H9 (cell line): ENCODE measurements at regions not wholly inside any gene's neighbourhood (a gene's known extent, or its start where the extent isn't known, plus 50 kb on each side); places are given as distances from the start of the nearest gene placed in this dataset.

Source experiments
- DNase-seq: peaks from one replicate; pipeline ENCODE4 v3.0.0-alpha.2; 2017
- H2AFZ ChIP-seq: one replicate; pipeline ENCODE4 v1.6.1; 2013; ENCODE audit warnings: mild to moderate bottlenecking, low read length, control low read depth, moderate library complexity
- H2AK5ac ChIP-seq: 2 replicates; pipeline ENCODE4 v1.6.1; 2013; ENCODE audit warnings: low read length, control low read depth, mixed read lengths; ENCODE audit not compliant: insufficient read length
- H2BK120ac ChIP-seq: one replicate; pipeline ENCODE4 v1.6.1; 2013; ENCODE audit warnings: low read depth, mild to moderate bottlenecking, low read length, control low read depth, inconsistent platforms; ENCODE audit not compliant: poor library complexity, severe bottlenecking
- H2BK12ac ChIP-seq: 2 replicates; pipeline ENCODE4 v1.6.1; 2013; ENCODE audit warnings: low read length, control low read depth, mixed read lengths, low read depth; ENCODE audit not compliant: insufficient read length
- H2BK15ac ChIP-seq: 2 replicates; pipeline ENCODE4 v1.6.1; 2013; ENCODE audit warnings: low read depth, low read length, control low read depth
- H2BK20ac ChIP-seq: one replicate; pipeline ENCODE4 v1.6.1; 2013; ENCODE audit warnings: low read depth, mild to moderate bottlenecking, low read length, control low read depth, inconsistent platforms; ENCODE audit not compliant: poor library complexity, severe bottlenecking
- H2BK5ac ChIP-seq: 2 replicates; pipeline ENCODE4 v1.6.1; 2013; ENCODE audit warnings: low read length, control low read depth, mixed read lengths; ENCODE audit not compliant: insufficient read length
- H3K14ac ChIP-seq: 2 replicates; pipeline ENCODE4 v1.6.1; 2013; ENCODE audit warnings: low read length, control low read depth; ENCODE audit not compliant: insufficient read depth
- H3K18ac ChIP-seq: 2 replicates; pipeline ENCODE4 v1.6.1; 2013; ENCODE audit warnings: low read depth, mild to moderate bottlenecking, mixed read lengths, low read length, control low read depth; ENCODE audit not compliant: insufficient read length
- H3K23ac ChIP-seq: 2 replicates; pipeline ENCODE4 v1.6.1; 2013; ENCODE audit warnings: low read length, control low read depth, mixed read lengths, low read depth; ENCODE audit not compliant: insufficient read length
- H3K23me2 ChIP-seq: 2 replicates; pipeline ENCODE4 v1.6.1; 2013; ENCODE audit warnings: low read depth, mild to moderate bottlenecking, mixed read lengths, low read length, control low read depth; ENCODE audit not compliant: insufficient read length, poor library complexity, severe bottlenecking
- H3K27ac ChIP-seq: 2 replicates; pipeline ENCODE4 v1.5.1; 2013; ENCODE audit warnings: low read length, control low read depth, mixed read lengths, low read depth; ENCODE audit not compliant: insufficient read length
- H3K27me3 ChIP-seq: 2 replicates; pipeline ENCODE4 v1.6.1; 2013; ENCODE audit warnings: low read length, control low read depth, inconsistent platforms; ENCODE audit not compliant: insufficient read depth
- H3K4ac ChIP-seq: 2 replicates; pipeline ENCODE4 v1.6.1; 2013; ENCODE audit warnings: low read depth, mild to moderate bottlenecking, control low read depth, inconsistent platforms, low read length, moderate library complexity
- H3K4me1 ChIP-seq: 2 replicates; pipeline ENCODE4 v1.6.1; 2013; ENCODE audit warnings: low read length, control low read depth, inconsistent platforms; ENCODE audit not compliant: insufficient read depth
- H3K4me2 ChIP-seq: 2 replicates; pipeline ENCODE4 v1.6.1; 2013; ENCODE audit warnings: low read length, control low read depth, mixed read lengths; ENCODE audit not compliant: insufficient read length, insufficient read depth
- H3K56ac ChIP-seq: 2 replicates; pipeline ENCODE4 v1.6.1; 2013; ENCODE audit warnings: low read depth, mild to moderate bottlenecking, mixed read lengths, low read length, control low read depth; ENCODE audit not compliant: insufficient read length
- H3K79me1 ChIP-seq: 2 replicates; pipeline ENCODE4 v1.6.1; 2013; ENCODE audit warnings: low read depth, mild to moderate bottlenecking, moderate library complexity, low read length, control low read depth, inconsistent platforms; ENCODE audit not compliant: insufficient read depth, poor library complexity, severe bottlenecking
- H3K79me2 ChIP-seq: 2 replicates; pipeline ENCODE4 v1.6.1; 2013; ENCODE audit warnings: low read length, control low read depth, inconsistent platforms; ENCODE audit not compliant: insufficient read depth
- H3K9ac ChIP-seq: 2 replicates; pipeline ENCODE4 v1.6.1; 2013; ENCODE audit warnings: low read length, control low read depth, mixed read lengths; ENCODE audit not compliant: insufficient read length; ENCODE audit errors: extremely low read depth
- H3K9me3 ChIP-seq: one replicate; pipeline ENCODE4 v1.6.1; 2013; ENCODE audit warnings: low read depth, low read length, inconsistent platforms; ENCODE audit not compliant: control insufficient read depth
- H3T11ph ChIP-seq: one replicate; pipeline ENCODE4 v1.6.1; 2013; ENCODE audit warnings: mild to moderate bottlenecking, low read length, control low read depth, inconsistent platforms
- H4K20me1 ChIP-seq: one replicate; pipeline ENCODE4 v1.6.1; 2013; ENCODE audit not compliant: control insufficient read depth, insufficient read length, insufficient read depth
- H4K5ac ChIP-seq: 2 replicates; pipeline ENCODE4 v1.6.1; 2013; ENCODE audit warnings: low read depth, mild to moderate bottlenecking, mixed read lengths, low read length, control low read depth; ENCODE audit not compliant: insufficient read length
- H4K8ac ChIP-seq: replicated peaks from 2 replicates; pipeline ENCODE4 v1.6.1; 2013; ENCODE audit warnings: low read length, control low read depth, mixed read lengths, low read depth; ENCODE audit not compliant: insufficient read length
- H4K91ac ChIP-seq: 2 replicates; pipeline ENCODE4 v1.6.1; 2013; ENCODE audit warnings: low read depth, mild to moderate bottlenecking, moderate library complexity, mixed read lengths, low read length, control low read depth; ENCODE audit not compliant: insufficient read length
- H3K27ac Mint-ChIP-seq, 3 experiments: 2 replicates in 2 of 3; 3 replicates in 1 of 3; pipeline ENCODE4 v1.8.0; 2020 to 2021; ENCODE audit warnings: mixed read lengths in 3 of 3, mild to moderate bottlenecking in 1 of 3, moderate library complexity in 1 of 3
- H3K27me3 Mint-ChIP-seq: 2 replicates; pipeline ENCODE4 v1.8.0; 2021; ENCODE audit warnings: low read depth, mild to moderate bottlenecking, moderate library complexity, mixed read lengths
- H3K36me3 Mint-ChIP-seq, 3 experiments: 2 replicates in 2 of 3; 3 replicates in 1 of 3; pipeline ENCODE4 v1.8.0; 2020 to 2021; ENCODE audit warnings: low read depth in 3 of 3, mixed read lengths in 3 of 3; ENCODE audit not compliant: insufficient read depth in 1 of 3
- H3K4me1 Mint-ChIP-seq, 2 experiments: 2 replicates each; pipeline ENCODE4 v1.8.0; 2020; ENCODE audit warnings: mixed read lengths in 2 of 2
- H3K4me3 Mint-ChIP-seq, 2 experiments: 2 replicates in 1 of 2; 3 replicates in 1 of 2; pipeline ENCODE4 v1.8.0; 2020 to 2021; ENCODE audit warnings: mild to moderate bottlenecking in 2 of 2, mixed read lengths in 2 of 2, moderate library complexity in 1 of 2
- H3K9me3 Mint-ChIP-seq, 2 experiments: 2 replicates in 1 of 2; 3 replicates in 1 of 2; pipeline ENCODE4 v1.8.0; 2020; ENCODE audit warnings: mild to moderate bottlenecking in 2 of 2, mixed read lengths in 2 of 2, moderate library complexity in 1 of 2
- WGBS: extraction: QIAGEN DNeasy Blood & Tissue Kit; methylation state at CpG from one replicate; pipeline ENCODE4 v1.1.7; 2013; ENCODE audit warnings: missing lambda C conversion rate, low lambda C conversion rate, mixed read lengths; ENCODE audit not compliant: insufficient read length; ENCODE audit errors: extremely low coverage; 5-methylcytosine and 5-hydroxymethylcytosine counted together
- TF ChIP-seq, protein P1 (sequence below): fragments of 200-600 bp; sonication (generic); conservative IDR thresholded peaks from 3 replicates; pipeline ENCODE4 v1.8.0; 2021; ENCODE audit warnings: antibody characterized with exemption, mild to moderate bottlenecking

DNA sequence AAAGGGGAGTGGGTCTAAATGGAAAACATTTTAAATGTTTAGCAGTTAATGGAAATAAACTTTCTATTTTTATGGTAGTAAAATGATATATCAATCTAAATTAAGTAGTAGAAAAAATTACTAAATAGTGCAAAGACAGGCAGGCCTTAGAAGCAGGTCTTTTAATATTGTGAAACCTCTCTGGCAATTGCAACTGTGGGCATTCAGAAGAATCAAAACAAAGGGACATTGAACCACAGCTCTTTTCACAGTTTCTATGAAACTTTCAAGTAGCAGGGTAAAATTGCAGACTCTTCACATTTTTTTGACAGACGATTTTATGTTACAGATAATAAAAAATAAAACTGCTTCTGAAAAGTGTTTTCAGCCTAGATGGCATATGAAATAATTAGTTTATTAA is 533.7 kb downstream of the BCKDHB start:
- Histone ChIP-seq H3K23ac (no peak overlapping the region), H3T11ph (no peak overlapping the region), H3K14ac (no peak overlapping the region), H2BK120ac (no peak overlapping the region), H3K4ac (no peak overlapping the region), H2BK12ac (no peak overlapping the region), H4K20me1 (no peaks in the 10 kb centered on the region), H4K5ac (no peak overlapping the region), H3K27ac (no peak overlapping the region), H3K9me3 (no peaks in the 10 kb centered on the region), H3K23me2 (no peaks in the 10 kb centered on the region), H2BK15ac (no peak overlapping the region), H3K18ac (no peak overlapping the region), H4K91ac (no peak overlapping the region), H2BK5ac (no peak overlapping the region), H2BK20ac (no peak overlapping the region), H3K79me1 (no peaks in the 10 kb centered on the region), H3K9ac (no peak overlapping the region), H3K56ac (no peak overlapping the region), H3K4me2 (no peak overlapping the region), H3K79me2 (no peaks in the 10 kb centered on the region), H2AK5ac (no peak overlapping the region), H3K4me1 (peaks cover 2% of the 10 kb centered on the region; the same call in 1 of the 2 replicates), H3K27me3 (no peaks in the 10 kb centered on the region), H2AFZ (no peak overlapping the region), H4K8ac (no peak overlapping the region)
- Mint-ChIP-seq H3K4me3 (no peak overlapping the region), H3K27ac (no peak overlapping the region), H3K9me3 (peaks cover 5 to 6% of the 10 kb centered on the region in 2 experiments), H3K27me3 (no peaks in the 10 kb centered on the region; the same call in 1 of the 2 replicates), H3K36me3 (peaks cover 4 to 9% (median 4%) of the 10 kb centered on the region in 3 experiments; a peak in 4 of 7 replicates), H3K4me1 (peaks cover 8 to 16% of the 10 kb centered on the region in 2 experiments)
- WGBS: no CpG with 5 or more reads among the region's 1 CpG
- TF ChIP-seq, protein P1, sequence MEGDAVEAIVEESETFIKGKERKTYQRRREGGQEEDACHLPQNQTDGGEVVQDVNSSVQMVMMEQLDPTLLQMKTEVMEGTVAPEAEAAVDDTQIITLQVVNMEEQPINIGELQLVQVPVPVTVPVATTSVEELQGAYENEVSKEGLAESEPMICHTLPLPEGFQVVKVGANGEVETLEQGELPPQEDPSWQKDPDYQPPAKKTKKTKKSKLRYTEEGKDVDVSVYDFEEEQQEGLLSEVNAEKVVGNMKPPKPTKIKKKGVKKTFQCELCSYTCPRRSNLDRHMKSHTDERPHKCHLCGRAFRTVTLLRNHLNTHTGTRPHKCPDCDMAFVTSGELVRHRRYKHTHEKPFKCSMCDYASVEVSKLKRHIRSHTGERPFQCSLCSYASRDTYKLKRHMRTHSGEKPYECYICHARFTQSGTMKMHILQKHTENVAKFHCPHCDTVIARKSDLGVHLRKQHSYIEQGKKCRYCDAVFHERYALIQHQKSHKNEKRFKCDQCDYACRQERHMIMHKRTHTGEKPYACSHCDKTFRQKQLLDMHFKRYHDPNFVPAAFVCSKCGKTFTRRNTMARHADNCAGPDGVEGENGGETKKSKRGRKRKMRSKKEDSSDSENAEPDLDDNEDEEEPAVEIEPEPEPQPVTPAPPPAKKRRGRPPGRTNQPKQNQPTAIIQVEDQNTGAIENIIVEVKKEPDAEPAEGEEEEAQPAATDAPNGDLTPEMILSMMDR: no peak
- DNase-seq: no peak
